ENCODE measurements at regions not wholly inside any gene's neighbourhood (a gene's known extent, or its start where the extent isn't known, plus 50 kb on each side); places are given as distances from the start of the nearest gene placed in this dataset.

GRCh38 chr3:16061491-16061890, 113.0 kb upstream of the GALNT15 start:
- TF ChIP-seq ZNF274 (IDR thresholded peaks at IDR 0.05; ENCODE audit: low read depth, low read length) (no peak), YY1 (IDR thresholded peaks at IDR 0.05; ENCODE audit: insufficient read depth, insufficient read length) (no peak), SUZ12 (IDR thresholded peaks at IDR 0.05; ENCODE audit: extremely low read depth, insufficient read depth, insufficient read length) (no peak)
